ENCODE measurements at regions not wholly inside any gene's neighbourhood (a gene's known extent, or its start where the extent isn't known, plus 50 kb on each side); places are given as distances from the start of the nearest gene placed in this dataset.

GRCh38 chr10:105509517-105509916, 868.4 kb downstream of the SORCS3 start:
- TF ChIP-seq CTCF (IDR thresholded peaks at IDR 0.05) (no peak), POLR2A (IDR thresholded peaks at IDR 0.05) (no peak)

All from uterus (tissue), 2 donors.